ENCODE measurements at regions not wholly inside any gene's neighbourhood (a gene's known extent, or its start where the extent isn't known, plus 50 kb on each side); places are given as distances from the start of the nearest gene placed in this dataset.

GRCh38 chr18:77853859-77854258, 604.2 kb downstream of the GALR1 start:
- no peak for DNase-seq (ENCODE audit: low spot score)

- DNase-seq (ENCODE audit: low spot score) = no peak
Observed at GRCh38 chr18:77857678-77858655, 608.3 kb downstream of the GALR1 start.

DNA sequence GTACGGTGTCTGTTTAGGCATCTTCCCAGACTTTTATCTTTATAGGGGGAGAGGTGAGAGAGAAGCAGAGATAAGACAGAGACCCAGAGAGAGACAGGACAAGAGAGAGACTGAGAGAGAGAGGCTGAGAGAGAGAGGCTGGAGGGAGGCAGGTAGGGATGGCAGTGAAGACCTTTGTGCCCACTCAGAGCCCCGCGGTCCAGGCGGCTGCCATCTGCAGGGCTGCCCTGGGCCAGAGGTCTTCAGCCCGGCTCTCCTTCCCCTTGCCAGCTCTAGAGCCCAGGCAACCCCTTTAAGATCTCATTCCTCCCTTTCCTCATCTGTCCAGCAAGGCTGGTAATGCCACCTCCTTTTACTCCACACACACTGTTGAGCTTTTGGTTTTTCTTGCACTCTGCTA, 610.0 kb downstream of the GALR1 start:
- DNase-seq (ENCODE audit: low spot score) = no peak

GRCh38 chr18:77862066-77862757, 612.6 kb downstream of the GALR1 start:
- no peak for DNase-seq (ENCODE audit: low spot score)

- no peak for DNase-seq (ENCODE audit: low spot score)
Observed at GRCh38 chr18:77865853-77866252, 616.2 kb downstream of the GALR1 start.

- no peak for DNase-seq (ENCODE audit: low spot score)
Observed at GRCh38 chr18:77866351-77866750, 616.7 kb downstream of the GALR1 start.

DNA sequence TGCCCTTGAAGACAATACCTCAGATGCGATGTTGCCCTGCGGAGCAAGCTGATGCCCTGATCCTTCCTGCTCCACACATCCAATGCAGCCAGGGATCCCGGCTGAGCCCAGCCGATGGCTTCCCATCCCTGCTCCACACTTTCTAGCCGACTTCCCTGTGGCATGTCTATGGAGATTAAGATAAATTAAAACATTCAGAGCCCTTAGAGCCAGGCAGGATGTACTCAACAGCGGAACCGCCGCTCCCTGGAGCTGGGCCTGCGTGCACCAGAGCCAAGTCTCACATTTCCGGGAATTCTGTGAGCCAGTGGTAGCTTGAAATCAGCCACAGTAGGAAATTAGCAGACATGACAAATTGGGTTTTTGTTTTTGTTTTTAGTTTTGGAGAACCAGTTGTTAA, 620.6 kb downstream of the GALR1 start:
- no peak for DNase-seq (ENCODE audit: low spot score)

- no peak for DNase-seq (ENCODE audit: low spot score)
Observed at GRCh38 chr18:77870894-77871293, 621.2 kb downstream of the GALR1 start.

DNA sequence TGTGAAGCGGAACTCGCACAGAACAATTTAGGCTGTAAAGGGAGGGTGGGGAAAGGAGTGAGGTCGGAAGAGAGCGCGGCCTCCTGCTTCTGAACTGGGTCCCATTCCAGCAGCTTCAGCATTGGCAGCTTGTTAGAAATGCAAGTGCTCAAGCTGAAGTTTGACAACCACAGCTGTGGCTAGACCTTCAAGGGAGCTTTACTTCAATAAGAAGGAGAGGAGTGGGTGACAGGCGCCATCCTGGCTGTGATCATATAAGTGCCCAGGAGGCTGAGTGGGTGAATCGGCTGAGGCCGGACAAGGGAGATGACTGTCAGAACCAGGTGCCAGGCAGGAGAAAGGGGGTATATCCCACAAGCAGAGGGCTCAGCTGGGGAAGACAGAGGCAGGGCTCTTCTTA, 622.5 kb downstream of the GALR1 start:
- no peak for DNase-seq (ENCODE audit: low spot score)

DNA sequence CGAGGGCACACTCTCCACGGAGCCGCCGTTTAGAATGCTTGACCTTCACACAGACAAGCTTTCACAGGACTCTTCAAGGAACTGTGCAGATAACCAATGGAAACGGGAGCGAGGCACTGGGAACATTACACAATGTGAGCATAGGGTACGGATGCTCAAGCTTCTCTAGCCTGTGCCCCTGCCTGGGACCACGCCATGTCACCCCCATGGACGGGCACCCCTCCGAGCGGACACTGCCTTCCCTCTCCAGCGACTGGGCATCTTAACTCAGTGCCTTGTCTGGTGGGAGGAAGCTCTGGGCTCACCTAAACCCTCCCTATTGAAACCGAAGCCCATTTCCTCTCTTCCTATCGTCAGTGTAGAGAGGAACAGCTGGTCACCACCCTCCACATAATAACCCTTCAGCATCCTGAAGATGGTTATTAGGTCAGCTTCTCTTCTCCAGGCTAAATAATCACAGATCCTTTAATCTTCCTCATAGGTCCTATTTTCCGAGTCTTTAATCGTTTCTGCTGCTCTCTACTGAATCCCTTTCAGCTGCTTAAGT, 626.7 kb downstream of the GALR1 start:
- no peak for DNase-seq (ENCODE audit: low spot score)

- DNase-seq (ENCODE audit: low spot score) = no peak
Observed at GRCh38 chr18:77879829-77880228, 630.2 kb downstream of the GALR1 start.

DNA sequence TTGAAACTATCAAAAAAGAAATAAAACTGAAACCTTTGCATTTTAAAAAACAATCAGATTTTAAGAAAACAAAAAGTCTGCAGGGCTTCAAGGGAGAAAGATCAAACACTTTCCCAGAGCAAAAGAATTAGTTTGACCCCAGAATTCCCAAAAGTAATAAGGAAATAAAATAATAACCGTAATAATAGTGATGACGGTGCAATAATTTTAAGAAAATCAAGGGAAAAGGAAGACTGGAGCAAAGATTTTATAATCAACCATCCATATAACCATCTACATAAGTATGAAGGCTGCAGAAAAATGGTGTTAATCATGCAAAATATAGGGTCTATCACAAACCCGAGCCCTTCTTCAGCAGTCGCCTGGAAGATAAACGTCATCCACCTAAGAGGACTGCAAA, 634.8 kb downstream of the GALR1 start:
- no peak for DNase-seq (ENCODE audit: low spot score)

DNA sequence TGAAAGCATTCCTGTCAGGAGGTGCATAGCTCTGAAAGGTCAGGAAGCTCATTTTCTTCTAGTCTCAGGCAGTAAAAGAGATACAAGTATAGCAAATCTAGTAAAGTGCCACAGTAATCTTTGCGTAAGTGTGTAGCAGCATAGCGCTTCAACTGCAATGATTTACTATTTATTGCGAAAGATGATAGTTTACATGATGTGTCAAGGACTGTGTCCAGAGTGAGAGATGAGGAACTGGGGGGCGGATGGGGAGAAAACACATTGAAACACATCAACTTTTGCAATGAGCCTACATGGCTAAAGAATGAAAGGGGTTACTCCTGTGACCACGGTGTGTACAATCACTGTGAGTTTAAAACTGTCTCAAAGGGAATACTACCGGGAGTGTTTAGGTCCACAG, 644.4 kb downstream of the GALR1 start:
- no peak for DNase-seq (ENCODE audit: low spot score)

GRCh38 chr18:77895250-77895649, 645.6 kb downstream of the GALR1 start:
- no peak for DNase-seq (ENCODE audit: low spot score)

- DNase-seq (ENCODE audit: low spot score) = no peak
Observed at GRCh38 chr18:77896586-77897252, 647.1 kb downstream of the GALR1 start.

DNA sequence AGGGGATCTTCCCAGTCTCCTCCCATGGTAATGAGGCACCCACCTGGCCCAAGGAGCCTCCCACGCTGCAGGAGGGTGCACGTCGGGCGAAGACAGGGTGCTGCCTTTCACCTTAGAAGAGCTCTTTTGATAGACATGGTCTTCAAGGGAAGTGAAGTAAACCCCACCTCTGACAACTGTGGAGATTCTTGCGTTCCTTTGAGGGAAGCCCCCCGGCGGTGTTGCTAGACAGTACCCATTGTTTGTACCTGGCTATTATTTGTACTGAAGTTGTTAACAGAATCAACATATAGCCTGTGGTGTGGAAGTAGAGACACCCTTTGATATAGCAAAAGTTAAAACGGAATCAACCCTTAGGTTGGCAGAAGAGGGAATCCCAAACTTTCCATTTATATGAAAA, 648.0 kb downstream of the GALR1 start:
- no peak for DNase-seq (ENCODE audit: low spot score)

GRCh38 chr18:77899972-77900754, 650.5 kb downstream of the GALR1 start:
- DNase-seq (ENCODE audit: low spot score) = peak; percentile 42

- no peak for DNase-seq (ENCODE audit: low spot score)
Observed at GRCh38 chr18:77905011-77905410, 655.4 kb downstream of the GALR1 start.

- no peak for DNase-seq (ENCODE audit: low spot score)
Observed at GRCh38 chr18:77905449-77906055, 655.9 kb downstream of the GALR1 start.

DNA sequence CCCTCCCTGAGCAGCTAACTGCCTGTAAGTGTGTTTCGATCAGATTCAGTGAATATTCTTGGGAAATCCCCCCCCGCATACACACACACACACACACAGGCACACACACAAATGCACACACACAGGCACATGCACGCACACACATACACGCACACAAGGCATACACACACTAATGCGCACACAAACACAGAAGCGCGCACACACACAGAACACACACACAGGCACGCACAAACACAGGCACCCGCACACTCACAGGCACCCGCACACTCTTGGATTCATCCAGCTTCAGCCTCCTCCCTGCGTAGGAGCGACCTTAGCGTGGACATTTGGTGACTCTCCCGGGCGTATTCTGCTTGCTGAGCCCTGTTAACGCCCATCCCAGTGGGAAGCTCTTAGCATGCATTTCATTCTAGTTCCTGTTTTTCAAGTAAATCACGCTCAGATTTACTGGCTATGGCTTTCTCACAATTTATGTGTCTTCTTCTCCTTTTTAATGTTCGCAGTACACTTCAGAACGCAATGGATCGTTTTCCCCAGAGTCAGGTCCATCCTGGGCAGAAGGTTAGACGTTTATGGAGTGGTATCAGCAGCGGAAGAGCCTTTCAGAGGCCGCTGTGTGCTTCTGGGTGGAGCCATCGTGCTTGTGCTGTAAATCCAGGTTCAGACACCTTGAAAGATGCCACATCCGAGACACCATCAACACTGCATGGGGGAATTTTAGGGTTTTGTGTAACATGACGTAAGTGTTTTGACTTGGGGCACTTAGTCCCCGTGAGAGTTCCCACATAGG, 656.6 kb downstream of the GALR1 start:
- no peak for DNase-seq (ENCODE audit: low spot score)
